GM13977 (cell line): ENCODE measurements at regions not wholly inside any gene's neighbourhood (a gene's known extent, or its start where the extent isn't known, plus 50 kb on each side); places are given as distances from the start of the nearest gene placed in this dataset.

Experiments used
- DNase-seq: peaks from one replicate; pipeline ENCODE4 v3.0.0; 2012; ENCODE audit warnings: low spot score
- in situ Hi-C: fragments of 300-500 bp; cut with MboI; formaldehyde crosslinking; loops from one replicate; pipeline ENCODE4 v1.12.0; 2022; ENCODE audit warnings: low sequenced_read_pairs, low pct_unique_long_range_greater_than_20kb, mixed read lengths, inconsistent platforms; ENCODE audit not compliant: unreplicated experiment
- TF ChIP-seq, protein P1 (sequence below): IDR thresholded peaks from 2 replicates; pipeline ENCODE4 v1.5.1; 2012; ENCODE audit warnings: mild to moderate bottlenecking, control low read depth; ENCODE audit not compliant: insufficient read depth; ENCODE audit errors: extremely low read depth, missing control alignments

DNA sequence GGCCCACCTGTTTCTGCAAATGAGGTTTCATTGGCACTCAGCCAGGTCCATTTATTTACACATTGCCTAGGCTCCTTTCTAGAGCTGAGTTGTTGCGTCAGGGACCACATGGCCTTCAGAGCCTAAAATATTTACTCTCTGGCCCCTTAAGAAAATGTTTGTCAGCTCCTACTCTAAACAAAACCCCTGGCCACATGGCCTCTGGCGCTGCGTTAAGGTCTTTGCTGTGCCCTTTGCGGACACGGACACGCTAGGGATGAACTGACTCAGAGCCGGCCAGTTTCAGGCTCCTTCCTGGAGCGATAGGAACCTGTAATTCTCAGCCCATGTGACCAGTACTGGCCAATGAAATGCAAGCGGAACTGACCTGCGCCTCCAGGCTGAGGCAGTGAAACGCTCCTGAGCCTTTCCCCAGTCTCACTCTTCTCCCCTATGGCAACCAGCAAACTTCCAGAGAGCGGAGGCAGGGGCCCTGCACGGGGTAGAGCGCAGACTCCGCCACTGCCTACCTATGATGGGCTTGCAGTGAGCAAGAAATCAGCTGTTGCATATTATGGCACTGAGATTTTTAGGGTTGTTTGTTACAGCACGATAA is 160.3 kb downstream of the ETS2 start:
- in situ Hi-C loops, result no loop called here
- TF ChIP-seq, protein P1, sequence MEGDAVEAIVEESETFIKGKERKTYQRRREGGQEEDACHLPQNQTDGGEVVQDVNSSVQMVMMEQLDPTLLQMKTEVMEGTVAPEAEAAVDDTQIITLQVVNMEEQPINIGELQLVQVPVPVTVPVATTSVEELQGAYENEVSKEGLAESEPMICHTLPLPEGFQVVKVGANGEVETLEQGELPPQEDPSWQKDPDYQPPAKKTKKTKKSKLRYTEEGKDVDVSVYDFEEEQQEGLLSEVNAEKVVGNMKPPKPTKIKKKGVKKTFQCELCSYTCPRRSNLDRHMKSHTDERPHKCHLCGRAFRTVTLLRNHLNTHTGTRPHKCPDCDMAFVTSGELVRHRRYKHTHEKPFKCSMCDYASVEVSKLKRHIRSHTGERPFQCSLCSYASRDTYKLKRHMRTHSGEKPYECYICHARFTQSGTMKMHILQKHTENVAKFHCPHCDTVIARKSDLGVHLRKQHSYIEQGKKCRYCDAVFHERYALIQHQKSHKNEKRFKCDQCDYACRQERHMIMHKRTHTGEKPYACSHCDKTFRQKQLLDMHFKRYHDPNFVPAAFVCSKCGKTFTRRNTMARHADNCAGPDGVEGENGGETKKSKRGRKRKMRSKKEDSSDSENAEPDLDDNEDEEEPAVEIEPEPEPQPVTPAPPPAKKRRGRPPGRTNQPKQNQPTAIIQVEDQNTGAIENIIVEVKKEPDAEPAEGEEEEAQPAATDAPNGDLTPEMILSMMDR, result no peak
- no peak for DNase-seq

GRCh38 chr21:38965241-38965640 is 159.5 kb downstream of the ETS2 start:
- no peak for DNase-seq
- TF ChIP-seq, protein P1, result no peak
- in situ Hi-C loops, result no loop called here

GRCh38 chr21:38963006-38963405 is 157.3 kb downstream of the ETS2 start:
- DNase-seq, result no peak
- TF ChIP-seq, protein P1, result no peak
- in situ Hi-C loops, result no loop called here

DNA sequence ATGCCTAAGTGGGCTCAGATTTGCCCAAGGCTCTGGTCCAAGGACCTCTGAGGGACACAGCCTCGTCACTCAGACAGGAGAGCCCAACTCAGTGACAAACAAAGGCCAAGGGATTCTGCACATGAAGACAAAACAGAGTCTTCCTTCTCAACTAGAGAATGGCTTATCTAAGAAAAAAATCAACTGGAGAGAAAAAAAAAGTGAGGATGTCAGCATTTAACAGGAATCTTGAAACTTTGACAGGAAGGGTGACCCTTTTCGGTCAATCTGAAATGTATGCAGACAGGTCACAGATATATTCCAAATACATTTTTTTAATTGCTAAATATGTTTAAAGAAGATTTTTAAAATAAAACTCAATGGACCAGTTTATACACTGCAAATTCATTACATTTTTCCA is 154.5 kb downstream of the ETS2 start:
- TF ChIP-seq, protein P1, result no peak
- in situ Hi-C loops, result no loop called here
- no peak for DNase-seq

- DNase-seq, result no peak
- TF ChIP-seq, protein P1, result no peak
- in situ Hi-C loops, result no loop called here
These were observed 153.9 kb downstream of the ETS2 start for GRCh38 chr21:38959692-38960061.

DNA sequence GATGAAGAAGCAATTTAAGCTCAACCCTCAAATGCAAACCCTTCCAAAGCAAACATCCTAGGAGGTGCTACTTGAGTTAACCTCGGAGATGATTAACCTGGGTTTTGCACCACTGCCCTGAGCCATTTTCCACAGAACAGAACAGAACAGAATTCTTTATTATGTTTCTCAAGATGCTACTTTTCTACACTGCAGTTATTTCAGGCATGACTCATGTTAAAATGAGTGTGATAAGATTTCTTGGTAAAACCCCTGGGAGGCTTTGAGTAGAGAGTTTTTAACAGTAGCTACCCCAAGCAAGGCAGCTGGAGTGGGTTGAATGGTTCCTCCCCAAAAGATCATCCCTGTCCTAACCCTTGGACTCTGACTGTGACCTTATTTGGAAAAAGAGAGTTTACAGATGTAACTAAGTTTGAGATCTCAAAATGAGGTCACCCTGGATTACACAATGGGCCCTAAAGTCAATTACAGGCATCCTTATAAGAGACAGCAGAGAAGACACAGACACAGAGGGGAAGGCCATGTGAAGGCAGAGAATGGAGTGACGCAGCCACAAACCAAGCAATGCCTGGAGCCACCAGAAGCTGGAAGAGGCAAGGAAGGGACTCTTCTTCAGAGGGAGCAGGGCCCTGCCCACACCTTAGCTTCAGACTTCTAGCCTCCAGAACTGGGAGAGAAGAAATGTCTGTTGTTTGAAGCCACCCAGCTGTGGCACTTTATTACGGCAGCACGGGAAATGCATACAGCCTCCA is 153.4 kb downstream of the ETS2 start:
- DNase-seq, result no peak
- in situ Hi-C loops, result no loop called here
- TF ChIP-seq, protein P1, result no peak
